ENCODE measurements at regions not wholly inside any gene's neighbourhood (a gene's known extent, or its start where the extent isn't known, plus 50 kb on each side); places are given as distances from the start of the nearest gene placed in this dataset.

GRCh38 chr5:154129013-154129412 is 61.5 kb upstream of the GALNT10 start:
- TF ChIP-seq, protein P1, sequence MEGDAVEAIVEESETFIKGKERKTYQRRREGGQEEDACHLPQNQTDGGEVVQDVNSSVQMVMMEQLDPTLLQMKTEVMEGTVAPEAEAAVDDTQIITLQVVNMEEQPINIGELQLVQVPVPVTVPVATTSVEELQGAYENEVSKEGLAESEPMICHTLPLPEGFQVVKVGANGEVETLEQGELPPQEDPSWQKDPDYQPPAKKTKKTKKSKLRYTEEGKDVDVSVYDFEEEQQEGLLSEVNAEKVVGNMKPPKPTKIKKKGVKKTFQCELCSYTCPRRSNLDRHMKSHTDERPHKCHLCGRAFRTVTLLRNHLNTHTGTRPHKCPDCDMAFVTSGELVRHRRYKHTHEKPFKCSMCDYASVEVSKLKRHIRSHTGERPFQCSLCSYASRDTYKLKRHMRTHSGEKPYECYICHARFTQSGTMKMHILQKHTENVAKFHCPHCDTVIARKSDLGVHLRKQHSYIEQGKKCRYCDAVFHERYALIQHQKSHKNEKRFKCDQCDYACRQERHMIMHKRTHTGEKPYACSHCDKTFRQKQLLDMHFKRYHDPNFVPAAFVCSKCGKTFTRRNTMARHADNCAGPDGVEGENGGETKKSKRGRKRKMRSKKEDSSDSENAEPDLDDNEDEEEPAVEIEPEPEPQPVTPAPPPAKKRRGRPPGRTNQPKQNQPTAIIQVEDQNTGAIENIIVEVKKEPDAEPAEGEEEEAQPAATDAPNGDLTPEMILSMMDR (IDR thresholded peaks at IDR 0.05; ENCODE audit: insufficient read depth, low read length, severe bottlenecking) = no peak
- DNase-seq (ENCODE audit: low read depth) (no peak), FAIRE-seq (no peak)
- no peaks in the 10 kb centered on the region for H3K36me3 ChIP-seq (ENCODE audit: control insufficient read depth, insufficient read depth, low read length)
- H3K4me3 ChIP-seq (ENCODE audit: low read depth, low read length) = no peak overlapping the region
- peaks cover 2% of the 10 kb centered on the region for H3K27me3 ChIP-seq (ENCODE audit: control insufficient read depth, insufficient read depth, low read length)

- Histone ChIP-seq H3K36me3 (ENCODE audit: control insufficient read depth, insufficient read depth, low read length) (no peaks in the 10 kb centered on the region), H3K4me3 (ENCODE audit: low read depth, low read length) (no peak overlapping the region), H3K27me3 (ENCODE audit: control insufficient read depth, insufficient read depth, low read length) (peaks cover 2% of the 10 kb centered on the region)
- TF ChIP-seq, protein P1 (IDR thresholded peaks at IDR 0.05; ENCODE audit: insufficient read depth, low read length, severe bottlenecking) = no peak
- DNase-seq (ENCODE audit: low read depth) (no peak), FAIRE-seq (no peak)
Observed at GRCh38 chr5:154129921-154130320, 60.6 kb upstream of the GALNT10 start.

DNA sequence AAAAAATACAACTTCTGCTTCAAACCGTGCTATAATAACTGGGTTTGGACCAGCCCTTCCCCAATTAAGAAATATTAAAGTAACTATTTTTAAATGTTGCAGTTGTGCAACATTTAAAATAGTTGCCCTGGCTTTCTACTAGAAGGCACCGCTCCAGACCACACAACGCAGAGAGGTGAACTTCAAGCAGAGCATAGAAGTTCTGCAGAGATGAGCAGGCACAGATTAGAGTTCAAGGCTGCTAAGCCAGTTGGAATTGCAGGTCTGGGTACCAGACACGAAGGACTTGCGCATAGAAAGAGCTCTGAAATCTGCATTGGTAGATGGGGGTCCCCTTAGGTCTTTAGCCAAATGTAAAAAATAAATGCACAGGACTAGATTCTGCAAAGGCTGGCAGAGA is 58.7 kb upstream of the GALNT10 start:
- Histone ChIP-seq H3K4me3 (ENCODE audit: low read depth, low read length) (no peak overlapping the region), H3K36me3 (ENCODE audit: control insufficient read depth, insufficient read depth, low read length) (no peaks in the 10 kb centered on the region), H3K27me3 (ENCODE audit: control insufficient read depth, insufficient read depth, low read length) (peaks cover 2% of the 10 kb centered on the region)
- FAIRE-seq = no peak
- TF ChIP-seq, protein P1 (IDR thresholded peaks at IDR 0.05; ENCODE audit: insufficient read depth, low read length, severe bottlenecking) = no peak
- no peak for DNase-seq (ENCODE audit: low read depth)

- TF ChIP-seq, protein P1 (IDR thresholded peaks at IDR 0.05; ENCODE audit: insufficient read depth, low read length, severe bottlenecking) = no peak
- no peak overlapping the region for H3K4me3 ChIP-seq (ENCODE audit: low read depth, low read length)
- FAIRE-seq (no peak), DNase-seq (ENCODE audit: low read depth) (no peak)
- no peaks in the 10 kb centered on the region for H3K36me3 ChIP-seq (ENCODE audit: control insufficient read depth, insufficient read depth, low read length)
- H3K27me3 ChIP-seq (ENCODE audit: control insufficient read depth, insufficient read depth, low read length) = peaks cover 2% of the 10 kb centered on the region
Observed at GRCh38 chr5:154132718-154133307, 57.7 kb upstream of the GALNT10 start.

DNA sequence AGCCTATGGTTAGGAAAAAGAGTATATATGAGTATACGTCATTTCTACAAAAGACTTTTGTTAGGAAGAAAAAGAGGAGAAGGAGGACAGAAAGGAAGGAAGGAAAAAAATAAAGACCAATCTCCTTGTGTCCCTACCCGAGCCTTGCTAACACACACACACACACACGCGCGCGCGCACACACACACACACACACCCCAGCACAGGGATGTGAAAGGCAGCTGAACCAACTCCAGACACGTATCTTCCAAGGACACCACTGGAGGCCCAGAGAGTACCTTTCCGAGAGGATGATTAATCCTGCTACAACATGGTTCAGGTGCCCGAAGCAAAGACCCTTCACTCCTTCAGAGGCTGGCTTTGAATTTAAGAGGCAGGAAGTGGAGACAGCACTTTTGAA is 56.9 kb upstream of the GALNT10 start:
- TF ChIP-seq, protein P1 (IDR thresholded peaks at IDR 0.05; ENCODE audit: insufficient read depth, low read length, severe bottlenecking) = no peak
- no peak for DNase-seq (ENCODE audit: low read depth)
- Histone ChIP-seq H3K27me3 (ENCODE audit: control insufficient read depth, insufficient read depth, low read length) (peaks cover 2% of the 10 kb centered on the region), H3K4me3 (ENCODE audit: low read depth, low read length) (no peak overlapping the region), H3K36me3 (ENCODE audit: control insufficient read depth, insufficient read depth, low read length) (no peaks in the 10 kb centered on the region)
- no peak for FAIRE-seq

- Histone ChIP-seq H3K27me3 (ENCODE audit: control insufficient read depth, insufficient read depth, low read length) (peaks cover 2% of the 10 kb centered on the region), H3K36me3 (ENCODE audit: control insufficient read depth, insufficient read depth, low read length) (no peaks in the 10 kb centered on the region), H3K4me3 (ENCODE audit: low read depth, low read length) (no peak overlapping the region)
- DNase-seq (ENCODE audit: low read depth) = no peak
- TF ChIP-seq, protein P1 (IDR thresholded peaks at IDR 0.05; ENCODE audit: insufficient read depth, low read length, severe bottlenecking) = no peak
- FAIRE-seq = no peak
Observed at GRCh38 chr5:154134499-154134898, 56.0 kb upstream of the GALNT10 start.

Data from bronchial epithelial cell (primary cell).